Gastroesophageal sphincter (tissue), 4 donors: ENCODE measurements at regions not wholly inside any gene's neighbourhood (a gene's known extent, or its start where the extent isn't known, plus 50 kb on each side); places are given as distances from the start of the nearest gene placed in this dataset.

Experiments
- ATAC-seq: fragments of 150-250 bp; one replicate; pipeline ENCODE4 v1.9.1; 2016; ENCODE audit warnings: mild to moderate bottlenecking, moderate library complexity
- H3K27ac ChIP-seq, 4 donors: fragments of 200-600 bp; sonication (generic) in 3 of 4; 1 replicate in 3 of 4; 2 replicates in 1 of 4; pipeline ENCODE4 v1.5.1; 2016 to 2019
- H3K27me3 ChIP-seq: fragments of 200-600 bp; sonication (generic); one replicate; pipeline ENCODE4 v1.5.1; 2019
- H3K36me3 ChIP-seq, 2 donors: fragments of 200-600 bp; sonication (generic); one replicate each; pipeline ENCODE4 v1.5.1; 2019; ENCODE audit warnings: control low read depth in 1 of 2
- H3K4me1 ChIP-seq, 3 donors: fragments of 200-600 bp; sonication (generic); 1 replicate in 2 of 3; 2 replicates in 1 of 3; pipeline ENCODE4 v1.5.1; 2016 to 2019; ENCODE audit warnings: control low read depth in 2 of 3
- H3K4me3 ChIP-seq, 2 donors: fragments of 200-600 bp; sonication (generic); one replicate each; pipeline ENCODE4 v1.5.1; 2019; ENCODE audit warnings: mild to moderate bottlenecking in 1 of 2, moderate library complexity in 1 of 2
- H3K9me3 ChIP-seq, 3 donors: fragments of 200-600 bp; sonication (generic); one replicate each; pipeline ENCODE4 v1.5.1; 2017 to 2019; ENCODE audit warnings: control low read depth in 2 of 3
- CTCF ChIP-seq, 4 experiments: fragments of 200-600 bp in 2 of 4; fragments of 450-650 bp in 2 of 4; sonication (generic) in 1 of 4; IDR thresholded peaks; one replicate each; pipeline ENCODE4 v1.5.1; 2017 to 2019; ENCODE audit warnings: antibody characterized with exemption in 4 of 4, mild to moderate bottlenecking in 2 of 4, moderate library complexity in 2 of 4
- EP300 ChIP-seq: sonication (generic); formaldehyde crosslinking; IDR thresholded peaks from one replicate; pipeline ENCODE4 v1.6.1; 2017; ENCODE audit warnings: antibody characterized with exemption, mild to moderate bottlenecking
- POLR2A ChIP-seq, 2 donors: fragments of 450-650 bp; IDR thresholded peaks; one replicate each; pipeline ENCODE4 v1.6.1; 2017; ENCODE audit warnings: antibody characterized with exemption in 2 of 2, mild to moderate bottlenecking in 2 of 2, moderate library complexity in 1 of 2
- POLR2AphosphoS5 ChIP-seq: sonication (generic); formaldehyde crosslinking; IDR thresholded peaks from one replicate; pipeline ENCODE4 v1.6.1; 2017; ENCODE audit warnings: antibody characterized with exemption
- WGBS, 2 donors: methylation state at CpG; one replicate each; pipeline ENCODE4 v1.1.5; 2018; ENCODE audit warnings: low coverage in 1 of 2; 5-methylcytosine and 5-hydroxymethylcytosine counted together

GRCh38 chr10:9668411-9668810 lies 1349.3 kb upstream of the CELF2 start:
- Histone ChIP-seq H3K27ac (no peak overlapping the region), H3K9me3 (no peaks in the 10 kb centered on the region), H3K36me3 (no peaks in the 10 kb centered on the region), H3K4me1 (no peaks in the 10 kb centered on the region), H3K27me3 (no peaks in the 10 kb centered on the region), H3K4me3 (no peak overlapping the region)
- WGBS, 2 donors, result 57 to 75% methylated on average over 2 to 3 of the region's 3 CpGs
- no peak for ATAC-seq
- TF ChIP-seq POLR2AphosphoS5 (no peak), POLR2A (IDR thresholded peaks at IDR 0.05) (no peak), CTCF (IDR thresholded peaks at IDR 0.05) (no peak), EP300 (no peak)

GRCh38 chr10:9670911-9671310 lies 1346.8 kb upstream of the CELF2 start:
- WGBS, 2 donors, result 89 to 95% methylated on average over 3 of the region's 3 CpGs
- TF ChIP-seq POLR2AphosphoS5 (no peak), POLR2A (IDR thresholded peaks at IDR 0.05) (no peak), EP300 (no peak), CTCF (IDR thresholded peaks at IDR 0.05) (no peak)
- H3K9me3 ChIP-seq, result no peaks in the 10 kb centered on the region
- no peak overlapping the region for H3K27ac ChIP-seq
- no peaks in the 10 kb centered on the region for H3K27me3 ChIP-seq
- no peak for ATAC-seq
- H3K36me3 ChIP-seq, result no peaks in the 10 kb centered on the region
- no peaks in the 10 kb centered on the region for H3K4me1 ChIP-seq
- no peak overlapping the region for H3K4me3 ChIP-seq

- Histone ChIP-seq H3K9me3 (no peaks in the 10 kb centered on the region), H3K27ac (no peak overlapping the region), H3K27me3 (no peaks in the 10 kb centered on the region), H3K36me3 (no peaks in the 10 kb centered on the region), H3K4me3 (no peak overlapping the region), H3K4me1 (no peaks in the 10 kb centered on the region)
- ATAC-seq, result no peak
- 100% methylated on average over 1 to 2 of the region's 2 CpGs for WGBS, 2 donors
- no peak for TF ChIP-seq POLR2AphosphoS5
- peak in 1 of 4 experiments; percentile 15 for TF ChIP-seq CTCF (IDR thresholded peaks at IDR 0.05)
These were observed 1336.0 kb upstream of the CELF2 start for GRCh38 chr10:9681655-9682054.

- no peaks in the 10 kb centered on the region for H3K27me3 ChIP-seq
- no peaks in the 10 kb centered on the region for H3K4me1 ChIP-seq
- WGBS, 2 donors, result 11 to 13% methylated on average over 1 of the region's 1 CpG
- H3K27ac ChIP-seq, result no peak overlapping the region
- H3K36me3 ChIP-seq, result no peaks in the 10 kb centered on the region
- no peak overlapping the region for H3K4me3 ChIP-seq
- no peak for TF ChIP-seq POLR2AphosphoS5
- TF ChIP-seq EP300, result no peak
- no peak for TF ChIP-seq CTCF (IDR thresholded peaks at IDR 0.05)
- no peak for TF ChIP-seq POLR2A (IDR thresholded peaks at IDR 0.05)
- no peaks in the 10 kb centered on the region for H3K9me3 ChIP-seq
- no peak for ATAC-seq
These were observed 1334.9 kb upstream of the CELF2 start for GRCh38 chr10:9682802-9683201.

GRCh38 chr10:9684186-9684585 lies 1333.5 kb upstream of the CELF2 start:
- Histone ChIP-seq H3K27ac (no peak overlapping the region), H3K4me1 (no peaks in the 10 kb centered on the region), H3K4me3 (no peak overlapping the region), H3K27me3 (no peaks in the 10 kb centered on the region), H3K9me3 (no peaks in the 10 kb centered on the region), H3K36me3 (no peaks in the 10 kb centered on the region)
- TF ChIP-seq EP300 (no peak), POLR2A (IDR thresholded peaks at IDR 0.05) (no peak), CTCF (IDR thresholded peaks at IDR 0.05) (no peak), POLR2AphosphoS5 (no peak)
- WGBS, 2 donors, result 100% methylated on average over 1 of the region's 1 CpG
- ATAC-seq, result no peak
